Colonic mucosa (tissue), 4 donors: ENCODE measurements at regions not wholly inside any gene's neighbourhood (a gene's known extent, or its start where the extent isn't known, plus 50 kb on each side); places are given as distances from the start of the nearest gene placed in this dataset.
"Not testable (repeated sequence)": the region's sequence is repeated elsewhere in the genome, so short reads cannot be mapped to it uniquely, and the experiment has no call there.

ENCODE experiments used
- DNase-seq: peaks from one replicate; pipeline ENCODE4 v3.0.0-alpha.2; 2020
- H3K27ac ChIP-seq: fragments of 200-600 bp; one replicate; pipeline ENCODE4 v1.8.0; 2021
- H3K27me3 ChIP-seq: fragments of 200-600 bp; one replicate; pipeline ENCODE4 v1.8.0; 2021
- H3K36me3 ChIP-seq: fragments of 200-600 bp; one replicate; pipeline ENCODE4 v1.8.0; 2021
- H3K4me1 ChIP-seq: fragments of 200-600 bp; one replicate; pipeline ENCODE4 v1.8.0; 2021; ENCODE audit warnings: mild to moderate bottlenecking
- H3K4me3 ChIP-seq: fragments of 200-600 bp; one replicate; pipeline ENCODE4 v1.8.0; 2021
- H3K9ac ChIP-seq, 2 donors: one replicate each; pipeline ENCODE4 v1.7.0; 2013; ENCODE audit warnings: control low read depth in 2 of 2, low read depth in 2 of 2, low read length in 2 of 2
- H3K9me3 ChIP-seq: fragments of 200-600 bp; one replicate; pipeline ENCODE4 v1.8.0; 2021
- intact Hi-C: fragments of 100-400 bp; cut with DNase I; formaldehyde crosslinking; loops from one replicate; pipeline ENCODE4 v1.14.1; 2022
- TF ChIP-seq, protein P1 (sequence below): fragments of 200-600 bp; IDR thresholded peaks from one replicate; pipeline ENCODE4 v1.8.0; 2022; ENCODE audit warnings: antibody characterized with exemption, mild to moderate bottlenecking
- donor health status: healthy.
- donor health status: DM: no; HTN: no; CAD: no.
- donor health status: DM: no; HTN: no; CAD: no.

GRCh38 chr18:1777843-1778242 is 793.5 kb downstream of the METTL4 start:
- Histone ChIP-seq H3K9ac (no peak overlapping the region), H3K4me3 (no peak overlapping the region), H3K36me3 (no peaks in the 10 kb centered on the region), H3K27ac (no peak overlapping the region), H3K27me3 (no peaks in the 10 kb centered on the region), H3K9me3 (no peaks in the 10 kb centered on the region), H3K4me1 (no peaks in the 10 kb centered on the region)
- intact Hi-C loops: no loop called here
- TF ChIP-seq, protein P1, sequence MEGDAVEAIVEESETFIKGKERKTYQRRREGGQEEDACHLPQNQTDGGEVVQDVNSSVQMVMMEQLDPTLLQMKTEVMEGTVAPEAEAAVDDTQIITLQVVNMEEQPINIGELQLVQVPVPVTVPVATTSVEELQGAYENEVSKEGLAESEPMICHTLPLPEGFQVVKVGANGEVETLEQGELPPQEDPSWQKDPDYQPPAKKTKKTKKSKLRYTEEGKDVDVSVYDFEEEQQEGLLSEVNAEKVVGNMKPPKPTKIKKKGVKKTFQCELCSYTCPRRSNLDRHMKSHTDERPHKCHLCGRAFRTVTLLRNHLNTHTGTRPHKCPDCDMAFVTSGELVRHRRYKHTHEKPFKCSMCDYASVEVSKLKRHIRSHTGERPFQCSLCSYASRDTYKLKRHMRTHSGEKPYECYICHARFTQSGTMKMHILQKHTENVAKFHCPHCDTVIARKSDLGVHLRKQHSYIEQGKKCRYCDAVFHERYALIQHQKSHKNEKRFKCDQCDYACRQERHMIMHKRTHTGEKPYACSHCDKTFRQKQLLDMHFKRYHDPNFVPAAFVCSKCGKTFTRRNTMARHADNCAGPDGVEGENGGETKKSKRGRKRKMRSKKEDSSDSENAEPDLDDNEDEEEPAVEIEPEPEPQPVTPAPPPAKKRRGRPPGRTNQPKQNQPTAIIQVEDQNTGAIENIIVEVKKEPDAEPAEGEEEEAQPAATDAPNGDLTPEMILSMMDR: no peak
- DNase-seq: no peak

DNA sequence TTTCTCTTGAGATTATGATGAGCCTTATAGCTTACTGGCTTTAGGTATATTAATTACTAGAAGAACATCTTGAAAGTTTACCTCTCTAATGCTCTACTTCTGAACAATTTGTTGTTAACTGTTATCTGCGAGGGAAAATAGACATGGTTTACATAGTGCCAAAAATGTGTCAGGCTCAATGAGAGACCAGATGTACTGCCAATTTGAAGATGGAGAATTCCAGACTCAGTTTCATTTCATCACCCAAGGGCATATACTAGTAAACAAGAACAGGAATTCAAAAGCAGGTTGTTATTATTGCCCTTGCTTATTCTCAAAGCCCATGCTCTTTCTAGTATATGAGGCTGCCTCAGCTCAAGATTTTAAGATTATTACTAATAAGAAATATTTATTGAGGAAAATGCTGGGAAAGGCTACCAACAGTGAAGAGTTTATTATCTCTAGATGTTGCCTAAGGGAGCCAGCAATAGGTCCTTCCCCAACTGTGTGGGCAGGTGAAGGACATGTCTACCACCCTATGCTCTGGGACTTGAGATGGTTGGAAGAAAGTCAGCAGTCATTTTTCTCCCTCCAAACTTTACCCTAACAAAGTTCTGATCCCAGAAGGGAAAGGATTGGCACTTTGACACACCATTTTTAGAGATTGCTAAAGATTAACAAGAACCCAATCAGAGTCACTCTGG is 792.7 kb downstream of the METTL4 start:
- intact Hi-C loops: no loop called here
- no peak overlapping the region for H3K9ac ChIP-seq
- DNase-seq: no peak
- no peaks in the 10 kb centered on the region for H3K4me1 ChIP-seq
- no peaks in the 10 kb centered on the region for H3K27me3 ChIP-seq
- TF ChIP-seq, protein P1: no peak
- no peak overlapping the region for H3K27ac ChIP-seq
- H3K4me3 ChIP-seq: no peak overlapping the region
- no peaks in the 10 kb centered on the region for H3K9me3 ChIP-seq
- no peaks in the 10 kb centered on the region for H3K36me3 ChIP-seq

DNA sequence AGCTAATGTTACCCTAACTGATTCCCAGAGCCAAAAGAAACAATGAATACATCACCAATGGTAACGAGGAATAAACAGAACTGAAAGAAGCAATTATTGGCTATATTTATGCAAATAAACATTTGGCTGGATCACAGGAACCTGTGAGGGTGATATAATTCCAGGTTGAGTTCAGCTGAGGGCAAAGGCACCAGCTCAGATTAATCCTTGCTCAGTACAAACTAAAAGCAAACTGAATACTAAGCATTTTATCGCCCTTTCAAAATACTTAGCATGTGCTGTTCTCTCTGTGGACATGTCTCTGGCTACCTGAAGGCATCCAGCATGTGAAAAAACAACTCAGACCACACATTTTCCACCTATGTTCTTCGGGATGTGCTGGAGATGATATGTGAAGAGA is 791.7 kb downstream of the METTL4 start:
- no peak for DNase-seq
- Histone ChIP-seq H3K27me3 (no peaks in the 10 kb centered on the region), H3K4me3 (no peak overlapping the region), H3K4me1 (no peaks in the 10 kb centered on the region), H3K36me3 (no peaks in the 10 kb centered on the region), H3K27ac (no peak overlapping the region), H3K9ac (no peak overlapping the region), H3K9me3 (no peaks in the 10 kb centered on the region)
- intact Hi-C loops: no loop called here
- TF ChIP-seq, protein P1: no peak

- Histone ChIP-seq H3K4me1 (no peaks in the 10 kb centered on the region), H3K27me3 (no peaks in the 10 kb centered on the region), H3K4me3 (no peak overlapping the region), H3K9me3 (no peaks in the 10 kb centered on the region), H3K36me3 (no peaks in the 10 kb centered on the region), H3K9ac (no peak overlapping the region), H3K27ac (no peak overlapping the region)
- intact Hi-C loops: no loop called here
- no peak for DNase-seq
- TF ChIP-seq, protein P1: no peak
These were observed 787.2 kb downstream of the METTL4 start for GRCh38 chr18:1784113-1784512.

- H3K9ac ChIP-seq, H3K4me1 ChIP-seq, H3K36me3 ChIP-seq, H3K27ac ChIP-seq, H3K9me3 ChIP-seq, H3K4me3 ChIP-seq, H3K27me3 ChIP-seq, intact Hi-C loops, DNase-seq: not testable (repeated sequence)
These were observed 785.3 kb downstream of the METTL4 start for GRCh38 chr18:1785980-1786379.

DNA sequence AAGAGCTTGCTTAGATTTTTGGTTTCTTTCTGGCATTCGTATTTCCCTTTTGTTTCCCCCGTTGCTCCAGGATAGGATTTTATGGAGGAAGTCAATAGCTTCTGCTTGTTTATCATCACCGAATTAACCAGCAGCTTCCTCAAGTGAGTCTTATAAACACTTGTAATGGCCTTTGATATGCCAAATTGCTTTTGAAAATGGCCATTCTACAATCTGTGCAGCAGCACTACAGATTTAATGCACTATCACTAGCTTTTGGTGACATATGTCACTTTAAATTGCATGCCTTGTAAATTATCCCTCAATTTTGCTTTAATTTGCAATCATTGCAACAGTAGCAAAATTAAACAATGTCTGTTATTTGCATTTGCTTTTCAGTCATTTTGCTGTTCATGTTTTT is 774.7 kb downstream of the METTL4 start:
- no peak overlapping the region for H3K4me3 ChIP-seq
- no peaks in the 10 kb centered on the region for H3K36me3 ChIP-seq
- H3K27me3 ChIP-seq: no peaks in the 10 kb centered on the region
- no peaks in the 10 kb centered on the region for H3K9me3 ChIP-seq
- intact Hi-C loops: no loop called here
- H3K9ac ChIP-seq: no peak overlapping the region
- no peak overlapping the region for H3K27ac ChIP-seq
- H3K4me1 ChIP-seq: no peaks in the 10 kb centered on the region
- TF ChIP-seq, protein P1: no peak
- no peak for DNase-seq
